Endothelial cell of umbilical vein (primary cell): ENCODE measurements at regions not wholly inside any gene's neighbourhood (a gene's known extent, or its start where the extent isn't known, plus 50 kb on each side); places are given as distances from the start of the nearest gene placed in this dataset.

Experiments used
- BruUV-seq: library from RNA; stranded (reverse); fragments of 400-500 nt; replicated peaks from 2 replicates; lab custom pipeline; 2021; lab: Mats Ljungman, UMichigan
- CTCF ChIA-PET: fragments of 300-600, 350-600 bp; sonication (Branson Sonifier 250); formaldehyde crosslinking; loops from one replicate; lab custom pipeline; 2021; ENCODE audit warnings: antibody characterized with exemption, inconsistent platforms; lab: Charles Lee
- POLR2A ChIA-PET: fragments of 300-600, 350-600 bp; sonication (Branson Sonifier 250); formaldehyde crosslinking; loops from one replicate; lab custom pipeline; 2021; ENCODE audit warnings: antibody characterized with exemption, inconsistent platforms; lab: Charles Lee
- DNase-seq: peaks from one replicate; pipeline ENCODE4 v3.0.0-alpha.2; 2011; ENCODE audit warnings: low read depth, low spot score
- FAIRE-seq: peaks from 2 replicates; lab custom pipeline; 2011; peaks lifted over from hg19 to GRCh38; lab: Jason Lieb, UNC
- H2AFZ ChIP-seq: 2 replicates; pipeline ENCODE4 v1.6.0; 2012; ENCODE audit warnings: low read depth, low read length, control low read depth, inconsistent platforms
- H3K27ac ChIP-seq: 2 replicates; pipeline ENCODE4 v1.5.1; 2011; ENCODE audit warnings: low read depth, mild to moderate bottlenecking, control low read depth, low read length, moderate library complexity; ENCODE audit not compliant: insufficient read depth
- H3K27me3 ChIP-seq, 2 experiments: 2 replicates each; pipeline versions ENCODE4 v1.6.0 to v1.6.1; 2011; ENCODE audit warnings: low read length in 2 of 2, mixed read lengths in 1 of 2; ENCODE audit not compliant: control insufficient read depth in 2 of 2, insufficient read depth in 2 of 2
- H3K36me3 ChIP-seq, 2 experiments: 2 replicates in 1 of 2; 3 replicates in 1 of 2; pipeline ENCODE4 v1.5.1; 2011; ENCODE audit warnings: low read length in 2 of 2, mild to moderate bottlenecking in 1 of 2, moderate library complexity in 1 of 2; ENCODE audit not compliant: control insufficient read depth in 2 of 2, insufficient read depth in 2 of 2; ENCODE audit errors: extremely low read depth in 1 of 2
- H3K4me1 ChIP-seq: 3 replicates; pipeline ENCODE4 v1.5.1; 2011; ENCODE audit warnings: mild to moderate bottlenecking, low read length; ENCODE audit not compliant: control insufficient read depth, insufficient read depth; ENCODE audit errors: extremely low read depth
- H3K4me2 ChIP-seq: 2 replicates; pipeline ENCODE4 v1.6.1; 2011; ENCODE audit warnings: low read length, control low read depth, mixed read lengths; ENCODE audit not compliant: insufficient read depth
- H3K4me3 ChIP-seq, 3 experiments: fragments of 200-600 bp in 1 of 3; sonication (generic), shearing (Covaris generic) in 1 of 3; replicated peaks in 1 of 3; 2 replicates each; pipeline ENCODE4 v1.5.1; 2011 to 2016; ENCODE audit warnings: control low read depth in 3 of 3, low read length in 3 of 3, mild to moderate bottlenecking in 2 of 3, inconsistent platforms in 1 of 3, low read depth in 1 of 3, moderate library complexity in 1 of 3; ENCODE audit not compliant: insufficient read depth in 1 of 3
- H3K79me2 ChIP-seq: 2 replicates; pipeline ENCODE4 v1.6.0; 2012; ENCODE audit warnings: low read length, inconsistent platforms; ENCODE audit not compliant: control insufficient read depth, insufficient read depth
- H3K9ac ChIP-seq: replicated peaks from 2 replicates; pipeline ENCODE3; 2011; ENCODE audit warnings: low read length, control low read depth; ENCODE audit not compliant: insufficient read depth; ENCODE audit errors: extremely low read depth
- H3K9me1 ChIP-seq: replicated peaks from 3 replicates; pipeline ENCODE4 v1.6.0; 2011; ENCODE audit warnings: mild to moderate bottlenecking, low read length; ENCODE audit not compliant: control insufficient read depth, insufficient read depth; ENCODE audit errors: extremely low read depth
- H3K9me3 ChIP-seq: replicated peaks from 2 replicates; pipeline ENCODE4 v1.5.1; 2012; ENCODE audit warnings: low read length, inconsistent platforms; ENCODE audit not compliant: control insufficient read depth, insufficient read depth
- H4K20me1 ChIP-seq: replicated peaks from 2 replicates; pipeline ENCODE3; 2011; ENCODE audit warnings: mild to moderate bottlenecking, low read length; ENCODE audit not compliant: control insufficient read depth, insufficient read depth; ENCODE audit errors: extremely low read depth
- CTCF ChIP-seq, 2 donors: IDR thresholded peaks; 1 replicate in 1 of 2; 2 replicates in 1 of 2; pipeline ENCODE4 v1.5.1; 2011; ENCODE audit warnings: low read length in 2 of 2, mild to moderate bottlenecking in 2 of 2, moderate library complexity in 2 of 2, control low read depth in 1 of 2, inconsistent platforms in 1 of 2, low read depth in 1 of 2; ENCODE audit not compliant: insufficient read depth in 1 of 2; ENCODE audit errors: extremely low read depth in 1 of 2
- EZH2 ChIP-seq: IDR thresholded peaks from 2 replicates; pipeline ENCODE4 v1.6.1; 2012; ENCODE audit warnings: borderline replicate concordance, low read depth, mild to moderate bottlenecking, moderate library complexity, low read length, inconsistent platforms; ENCODE audit not compliant: severe bottlenecking
- FOS ChIP-seq: IDR thresholded peaks from 2 replicates; pipeline ENCODE4 v1.6.1; 2011; ENCODE audit warnings: mild to moderate bottlenecking, low read length, moderate library complexity, borderline replicate concordance; ENCODE audit not compliant: insufficient read depth
- GATA2 ChIP-seq: IDR thresholded peaks from 2 replicates; pipeline ENCODE4 v1.7.0; 2011; ENCODE audit warnings: low read depth, mild to moderate bottlenecking, moderate library complexity, mixed read lengths, low read length; ENCODE audit not compliant: insufficient read length, insufficient read depth
- JUN ChIP-seq: IDR thresholded peaks from 2 replicates; pipeline ENCODE4 v1.6.1; 2011; ENCODE audit warnings: borderline replicate concordance, low read depth; ENCODE audit not compliant: insufficient read length, insufficient read depth
- MAX ChIP-seq: IDR thresholded peaks from 2 replicates; pipeline ENCODE4 v1.6.1; 2011; ENCODE audit not compliant: insufficient read depth, insufficient read length
- MYC ChIP-seq: IDR thresholded peaks from one replicate; pipeline ENCODE4 v1.6.1; 2011; ENCODE audit warnings: mild to moderate bottlenecking, low read depth, low read length
- POLR2A ChIP-seq: IDR thresholded peaks from 2 replicates; pipeline ENCODE4 v1.6.1; 2012; ENCODE audit warnings: low read depth, mild to moderate bottlenecking, control low read depth, low read length
- POLR2AphosphoS5 ChIP-seq: IDR thresholded peaks from 2 replicates; pipeline ENCODE4 v1.6.1; 2012; ENCODE audit warnings: low read depth, mild to moderate bottlenecking, control low read depth, low read length, moderate library complexity; ENCODE audit not compliant: insufficient read depth
- dilution Hi-C: fragments of 300-500 bp; cut with MboI; formaldehyde crosslinking; loops from one replicate; pipeline ENCODE4 v1.15.0; 2019; ENCODE audit warnings: low sequenced_read_pairs; ENCODE audit not compliant: extremely low pct_ligation_motif_present
- intact Hi-C: fragments of 100-400 bp; cut with micrococcal nuclease; formaldehyde crosslinking; loops from one replicate; pipeline ENCODE4 v1.10.0; 2022

- CTCF ChIA-PET = no interaction called here
These were observed 66.4 kb upstream of the SLC22A23 start for GRCh38 chr6:3523271-3523670.

More at GRCh38 chr6:3523271-3523670, 66.4 kb upstream of the SLC22A23 start:
- Histone ChIP-seq H3K4me1 (no peaks in the 10 kb centered on the region), H3K9me3 (no peaks in the 10 kb centered on the region), H3K27me3 (peaks cover 12 to 31% of the 10 kb centered on the region in 2 experiments), H4K20me1 (no peaks in the 10 kb centered on the region), H3K36me3 (no peaks in the 10 kb centered on the region), H3K79me2 (no peaks in the 10 kb centered on the region), H3K4me3 (no peak overlapping the region), H3K27ac (no peak overlapping the region), H3K9me1 (no peaks in the 10 kb centered on the region), H2AFZ (no peak overlapping the region), H3K9ac (no peak overlapping the region), H3K4me2 (no peak overlapping the region)
- no peak for DNase-seq
- dilution Hi-C loops (no loop called here), intact Hi-C loops (no loop called here)
- no peak for TF ChIP-seq POLR2A
- no peak for TF ChIP-seq CTCF (IDR thresholded peaks at IDR 0.05; ENCODE audit: extremely low read depth in 1 of 2, insufficient read depth in 1 of 2, low read depth in 1 of 2, low read length in 2 of 2)
- TF ChIP-seq GATA2 = no peak
- no peak for TF ChIP-seq JUN
- no peak for TF ChIP-seq EZH2
- no peak for TF ChIP-seq FOS
- TF ChIP-seq POLR2AphosphoS5 = no peak
- no peak for TF ChIP-seq MAX
- TF ChIP-seq MYC = no peak
- BruUV-seq = no TSS peak
- POLR2A ChIA-PET = no interaction called here
- FAIRE-seq = no peak
